WTC11 (cell line): ENCODE measurements at regions not wholly inside any gene's neighbourhood (a gene's known extent, or its start where the extent isn't known, plus 50 kb on each side); places are given as distances from the start of the nearest gene placed in this dataset.

Experiments
- ATAC-seq: fragments of 200-7000 bp; cut with Tn5 transposase; 2 replicates; pipeline ENCODE4 v1.10.0; 2021; ENCODE audit warnings: mild to moderate bottlenecking, moderate library complexity
- CTCF ChIA-PET: fragments of 300-600 bp; sonication (Branson Sonifier 250); formaldehyde crosslinking; loops from one replicate; lab custom pipeline; 2021; ENCODE audit warnings: antibody characterized with exemption; lab: Charles Lee
- POLR2A ChIA-PET: fragments of 350-600 bp; sonication (Branson Sonifier 250); formaldehyde crosslinking; loops from one replicate; lab custom pipeline; 2021; ENCODE audit warnings: antibody characterized with exemption; lab: Charles Lee
- DNase-seq: peaks from one replicate; pipeline ENCODE4 v3.0.0; 2021; ENCODE audit warnings: low spot score
- H3K27ac Mint-ChIP-seq: 2 replicates; pipeline ENCODE4 v1.8.0; 2021; ENCODE audit warnings: mixed read lengths
- H3K27me3 Mint-ChIP-seq: 2 replicates; pipeline ENCODE4 v1.8.0; 2021; ENCODE audit warnings: low read depth, mild to moderate bottlenecking, moderate library complexity, mixed read lengths
- H3K36me3 Mint-ChIP-seq: 2 replicates; pipeline ENCODE4 v1.8.0; 2021; ENCODE audit warnings: mixed read lengths
- H3K4me1 Mint-ChIP-seq: 2 replicates; pipeline ENCODE4 v1.8.0; 2022; ENCODE audit warnings: mixed read lengths
- H3K4me3 Mint-ChIP-seq: 2 replicates; pipeline ENCODE4 v1.8.0; 2021; ENCODE audit warnings: mild to moderate bottlenecking, moderate library complexity, mixed read lengths
- H3K9me3 Mint-ChIP-seq: 2 replicates; pipeline ENCODE4 v1.8.0; 2021; ENCODE audit warnings: mixed read lengths
- CBFB ChIP-seq: sonication (generic); formaldehyde crosslinking; IDR thresholded peaks from 2 replicates; pipeline ENCODE4 v1.8.1; 2022; ENCODE audit warnings: mild to moderate bottlenecking, low read depth, missing genetic modification reagents
- CREB1 ChIP-seq: sonication (generic); formaldehyde crosslinking; IDR thresholded peaks from 2 replicates; pipeline ENCODE4 v1.8.0; 2023; ENCODE audit warnings: mild to moderate bottlenecking, missing genetic modification reagents
- CREM ChIP-seq: sonication (generic); formaldehyde crosslinking; IDR thresholded peaks from 2 replicates; pipeline ENCODE4 v1.8.1; 2022; ENCODE audit warnings: mild to moderate bottlenecking, missing genetic modification reagents, moderate library complexity
- MYBL2 ChIP-seq: sonication (generic); formaldehyde crosslinking; IDR thresholded peaks from 2 replicates; pipeline ENCODE4 v1.8.1; 2023; ENCODE audit warnings: mild to moderate bottlenecking, moderate library complexity, missing genetic modification reagents
- SMAD3 ChIP-seq: sonication (generic); formaldehyde crosslinking; IDR thresholded peaks from 2 replicates; pipeline ENCODE4 v1.8.0; 2022; ENCODE audit warnings: missing genetic modification reagents, mild to moderate bottlenecking, borderline replicate concordance
- SMAD4 ChIP-seq: sonication (generic); formaldehyde crosslinking; IDR thresholded peaks from 2 replicates; pipeline ENCODE4 v1.8.0; 2022; ENCODE audit warnings: mild to moderate bottlenecking, missing genetic modification reagents
- SP1 ChIP-seq: sonication (generic); formaldehyde crosslinking; conservative IDR thresholded peaks from 2 replicates; pipeline ENCODE4 v1.8.1; 2022; ENCODE audit warnings: missing genetic modification reagents
- TP53 ChIP-seq: sonication (generic); formaldehyde crosslinking; IDR thresholded peaks from 2 replicates; pipeline ENCODE4 v1.8.1; 2023; ENCODE audit warnings: mild to moderate bottlenecking, missing genetic modification reagents
- ZBTB21 ChIP-seq: sonication (generic); formaldehyde crosslinking; IDR thresholded peaks from 2 replicates; pipeline ENCODE4 v1.8.1; 2023; ENCODE audit warnings: mild to moderate bottlenecking, missing genetic modification reagents, borderline replicate concordance
- ZNF121 ChIP-seq: sonication (generic); formaldehyde crosslinking; IDR thresholded peaks from 2 replicates; pipeline ENCODE4 v1.8.0; 2023; ENCODE audit warnings: missing genetic modification reagents
- ZNF232 ChIP-seq: sonication (generic); formaldehyde crosslinking; IDR thresholded peaks from 2 replicates; pipeline ENCODE4 v1.8.0; 2022; ENCODE audit warnings: mild to moderate bottlenecking, missing genetic modification reagents
- ZNF416 ChIP-seq: fragments of 250-450 bp; sonication (Bioruptor Pico); IDR thresholded peaks from 2 replicates; pipeline ENCODE4 v1.9.0; 2021; ENCODE audit warnings: mild to moderate bottlenecking, inconsistent platforms
- TF ChIP-seq, protein P1 (sequence below): sonication (generic); formaldehyde crosslinking; IDR thresholded peaks from 2 replicates; pipeline ENCODE4 v1.8.1; 2023; ENCODE audit warnings: mild to moderate bottlenecking, missing genetic modification reagents
- TF ChIP-seq, protein P2 (sequence below): sonication (generic); formaldehyde crosslinking; IDR thresholded peaks from 2 replicates; pipeline ENCODE4 v1.8.0; 2023; ENCODE audit warnings: mild to moderate bottlenecking, missing genetic modification reagents
- TF ChIP-seq, protein P3 (sequence below): fragments of 250-450 bp; sonication (Bioruptor Pico); IDR thresholded peaks from 2 replicates; pipeline ENCODE4 v1.9.0; 2021; ENCODE audit warnings: mild to moderate bottlenecking, borderline replicate concordance
- TF ChIP-seq, protein P4 (sequence below): sonication (generic); formaldehyde crosslinking; IDR thresholded peaks from 2 replicates; pipeline ENCODE4 v1.8.0; 2023; ENCODE audit warnings: missing genetic modification reagents, mild to moderate bottlenecking, borderline replicate concordance
- TF ChIP-seq, protein P5 (sequence below): sonication (generic); formaldehyde crosslinking; conservative IDR thresholded peaks from 2 replicates; pipeline ENCODE4 v1.8.1; 2022; ENCODE audit warnings: mild to moderate bottlenecking, missing genetic modification reagents

DNA sequence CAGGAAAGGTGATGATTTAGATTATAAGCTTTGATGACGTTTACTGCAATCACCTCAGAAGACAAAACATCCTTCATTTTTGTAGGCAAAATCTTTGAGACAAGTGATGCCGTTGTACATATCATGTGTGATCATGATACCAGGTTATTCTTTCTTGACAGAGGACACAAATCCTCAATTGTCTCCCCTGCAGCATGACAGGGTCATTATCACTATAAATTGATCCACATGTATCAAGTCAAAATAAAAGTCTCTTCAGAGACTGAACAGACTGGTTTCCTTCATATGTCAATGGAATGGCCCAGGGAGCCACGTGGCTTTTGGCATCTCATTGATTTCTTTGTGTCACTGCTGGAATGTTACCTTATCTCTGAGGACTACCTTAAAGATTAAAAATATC lies 995.7 kb downstream of the FLRT2 start:
- ChIA-PET POLR2A (no interaction called here), CTCF (no interaction called here)
- Mint-ChIP-seq H3K36me3 (no peaks in the 10 kb centered on the region), H3K4me3 (no peak overlapping the region), H3K27ac (no peak overlapping the region), H3K4me1 (no peaks in the 10 kb centered on the region), H3K9me3 (no peaks in the 10 kb centered on the region), H3K27me3 (no peaks in the 10 kb centered on the region)
- no peak for TF ChIP-seq SMAD3 (CRISPR knock-in tag)
- TF ChIP-seq, protein P1, sequence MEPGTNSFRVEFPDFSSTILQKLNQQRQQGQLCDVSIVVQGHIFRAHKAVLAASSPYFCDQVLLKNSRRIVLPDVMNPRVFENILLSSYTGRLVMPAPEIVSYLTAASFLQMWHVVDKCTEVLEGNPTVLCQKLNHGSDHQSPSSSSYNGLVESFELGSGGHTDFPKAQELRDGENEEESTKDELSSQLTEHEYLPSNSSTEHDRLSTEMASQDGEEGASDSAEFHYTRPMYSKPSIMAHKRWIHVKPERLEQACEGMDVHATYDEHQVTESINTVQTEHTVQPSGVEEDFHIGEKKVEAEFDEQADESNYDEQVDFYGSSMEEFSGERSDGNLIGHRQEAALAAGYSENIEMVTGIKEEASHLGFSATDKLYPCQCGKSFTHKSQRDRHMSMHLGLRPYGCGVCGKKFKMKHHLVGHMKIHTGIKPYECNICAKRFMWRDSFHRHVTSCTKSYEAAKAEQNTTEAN: no peak
- TF ChIP-seq, protein P2, sequence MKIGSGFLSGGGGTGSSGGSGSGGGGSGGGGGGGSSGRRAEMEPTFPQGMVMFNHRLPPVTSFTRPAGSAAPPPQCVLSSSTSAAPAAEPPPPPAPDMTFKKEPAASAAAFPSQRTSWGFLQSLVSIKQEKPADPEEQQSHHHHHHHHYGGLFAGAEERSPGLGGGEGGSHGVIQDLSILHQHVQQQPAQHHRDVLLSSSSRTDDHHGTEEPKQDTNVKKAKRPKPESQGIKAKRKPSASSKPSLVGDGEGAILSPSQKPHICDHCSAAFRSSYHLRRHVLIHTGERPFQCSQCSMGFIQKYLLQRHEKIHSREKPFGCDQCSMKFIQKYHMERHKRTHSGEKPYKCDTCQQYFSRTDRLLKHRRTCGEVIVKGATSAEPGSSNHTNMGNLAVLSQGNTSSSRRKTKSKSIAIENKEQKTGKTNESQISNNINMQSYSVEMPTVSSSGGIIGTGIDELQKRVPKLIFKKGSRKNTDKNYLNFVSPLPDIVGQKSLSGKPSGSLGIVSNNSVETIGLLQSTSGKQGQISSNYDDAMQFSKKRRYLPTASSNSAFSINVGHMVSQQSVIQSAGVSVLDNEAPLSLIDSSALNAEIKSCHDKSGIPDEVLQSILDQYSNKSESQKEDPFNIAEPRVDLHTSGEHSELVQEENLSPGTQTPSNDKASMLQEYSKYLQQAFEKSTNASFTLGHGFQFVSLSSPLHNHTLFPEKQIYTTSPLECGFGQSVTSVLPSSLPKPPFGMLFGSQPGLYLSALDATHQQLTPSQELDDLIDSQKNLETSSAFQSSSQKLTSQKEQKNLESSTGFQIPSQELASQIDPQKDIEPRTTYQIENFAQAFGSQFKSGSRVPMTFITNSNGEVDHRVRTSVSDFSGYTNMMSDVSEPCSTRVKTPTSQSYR (CRISPR knock-in tag): no peak
- TF ChIP-seq, protein P3, sequence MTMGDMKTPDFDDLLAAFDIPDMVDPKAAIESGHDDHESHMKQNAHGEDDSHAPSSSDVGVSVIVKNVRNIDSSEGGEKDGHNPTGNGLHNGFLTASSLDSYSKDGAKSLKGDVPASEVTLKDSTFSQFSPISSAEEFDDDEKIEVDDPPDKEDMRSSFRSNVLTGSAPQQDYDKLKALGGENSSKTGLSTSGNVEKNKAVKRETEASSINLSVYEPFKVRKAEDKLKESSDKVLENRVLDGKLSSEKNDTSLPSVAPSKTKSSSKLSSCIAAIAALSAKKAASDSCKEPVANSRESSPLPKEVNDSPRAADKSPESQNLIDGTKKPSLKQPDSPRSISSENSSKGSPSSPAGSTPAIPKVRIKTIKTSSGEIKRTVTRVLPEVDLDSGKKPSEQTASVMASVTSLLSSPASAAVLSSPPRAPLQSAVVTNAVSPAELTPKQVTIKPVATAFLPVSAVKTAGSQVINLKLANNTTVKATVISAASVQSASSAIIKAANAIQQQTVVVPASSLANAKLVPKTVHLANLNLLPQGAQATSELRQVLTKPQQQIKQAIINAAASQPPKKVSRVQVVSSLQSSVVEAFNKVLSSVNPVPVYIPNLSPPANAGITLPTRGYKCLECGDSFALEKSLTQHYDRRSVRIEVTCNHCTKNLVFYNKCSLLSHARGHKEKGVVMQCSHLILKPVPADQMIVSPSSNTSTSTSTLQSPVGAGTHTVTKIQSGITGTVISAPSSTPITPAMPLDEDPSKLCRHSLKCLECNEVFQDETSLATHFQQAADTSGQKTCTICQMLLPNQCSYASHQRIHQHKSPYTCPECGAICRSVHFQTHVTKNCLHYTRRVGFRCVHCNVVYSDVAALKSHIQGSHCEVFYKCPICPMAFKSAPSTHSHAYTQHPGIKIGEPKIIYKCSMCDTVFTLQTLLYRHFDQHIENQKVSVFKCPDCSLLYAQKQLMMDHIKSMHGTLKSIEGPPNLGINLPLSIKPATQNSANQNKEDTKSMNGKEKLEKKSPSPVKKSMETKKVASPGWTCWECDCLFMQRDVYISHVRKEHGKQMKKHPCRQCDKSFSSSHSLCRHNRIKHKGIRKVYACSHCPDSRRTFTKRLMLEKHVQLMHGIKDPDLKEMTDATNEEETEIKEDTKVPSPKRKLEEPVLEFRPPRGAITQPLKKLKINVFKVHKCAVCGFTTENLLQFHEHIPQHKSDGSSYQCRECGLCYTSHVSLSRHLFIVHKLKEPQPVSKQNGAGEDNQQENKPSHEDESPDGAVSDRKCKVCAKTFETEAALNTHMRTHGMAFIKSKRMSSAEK (CRISPR knock-in tag): no peak
- TF ChIP-seq TP53 (CRISPR knock-in tag): no peak
- no peak for TF ChIP-seq ZNF416 (CRISPR knock-in tag)
- TF ChIP-seq ZNF121 (CRISPR knock-in tag): no peak
- TF ChIP-seq, protein P4, sequence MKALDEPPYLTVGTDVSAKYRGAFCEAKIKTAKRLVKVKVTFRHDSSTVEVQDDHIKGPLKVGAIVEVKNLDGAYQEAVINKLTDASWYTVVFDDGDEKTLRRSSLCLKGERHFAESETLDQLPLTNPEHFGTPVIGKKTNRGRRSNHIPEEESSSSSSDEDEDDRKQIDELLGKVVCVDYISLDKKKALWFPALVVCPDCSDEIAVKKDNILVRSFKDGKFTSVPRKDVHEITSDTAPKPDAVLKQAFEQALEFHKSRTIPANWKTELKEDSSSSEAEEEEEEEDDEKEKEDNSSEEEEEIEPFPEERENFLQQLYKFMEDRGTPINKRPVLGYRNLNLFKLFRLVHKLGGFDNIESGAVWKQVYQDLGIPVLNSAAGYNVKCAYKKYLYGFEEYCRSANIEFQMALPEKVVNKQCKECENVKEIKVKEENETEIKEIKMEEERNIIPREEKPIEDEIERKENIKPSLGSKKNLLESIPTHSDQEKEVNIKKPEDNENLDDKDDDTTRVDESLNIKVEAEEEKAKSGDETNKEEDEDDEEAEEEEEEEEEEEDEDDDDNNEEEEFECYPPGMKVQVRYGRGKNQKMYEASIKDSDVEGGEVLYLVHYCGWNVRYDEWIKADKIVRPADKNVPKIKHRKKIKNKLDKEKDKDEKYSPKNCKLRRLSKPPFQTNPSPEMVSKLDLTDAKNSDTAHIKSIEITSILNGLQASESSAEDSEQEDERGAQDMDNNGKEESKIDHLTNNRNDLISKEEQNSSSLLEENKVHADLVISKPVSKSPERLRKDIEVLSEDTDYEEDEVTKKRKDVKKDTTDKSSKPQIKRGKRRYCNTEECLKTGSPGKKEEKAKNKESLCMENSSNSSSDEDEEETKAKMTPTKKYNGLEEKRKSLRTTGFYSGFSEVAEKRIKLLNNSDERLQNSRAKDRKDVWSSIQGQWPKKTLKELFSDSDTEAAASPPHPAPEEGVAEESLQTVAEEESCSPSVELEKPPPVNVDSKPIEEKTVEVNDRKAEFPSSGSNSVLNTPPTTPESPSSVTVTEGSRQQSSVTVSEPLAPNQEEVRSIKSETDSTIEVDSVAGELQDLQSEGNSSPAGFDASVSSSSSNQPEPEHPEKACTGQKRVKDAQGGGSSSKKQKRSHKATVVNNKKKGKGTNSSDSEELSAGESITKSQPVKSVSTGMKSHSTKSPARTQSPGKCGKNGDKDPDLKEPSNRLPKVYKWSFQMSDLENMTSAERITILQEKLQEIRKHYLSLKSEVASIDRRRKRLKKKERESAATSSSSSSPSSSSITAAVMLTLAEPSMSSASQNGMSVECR (CRISPR knock-in tag): no peak
- TF ChIP-seq, protein P5, sequence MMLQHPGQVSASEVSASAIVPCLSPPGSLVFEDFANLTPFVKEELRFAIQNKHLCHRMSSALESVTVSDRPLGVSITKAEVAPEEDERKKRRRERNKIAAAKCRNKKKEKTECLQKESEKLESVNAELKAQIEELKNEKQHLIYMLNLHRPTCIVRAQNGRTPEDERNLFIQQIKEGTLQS (CRISPR knock-in tag): no peak
- no peak for TF ChIP-seq CBFB (CRISPR knock-in tag)
- no peak for TF ChIP-seq MYBL2
- TF ChIP-seq CREM: no peak
- no peak for TF ChIP-seq SMAD4 (CRISPR knock-in tag)
- TF ChIP-seq ZNF232 (CRISPR knock-in tag): no peak
- no peak for TF ChIP-seq SP1
- no peak for TF ChIP-seq CREB1
- TF ChIP-seq ZBTB21 (CRISPR knock-in tag): no peak
- TF ChIP-seq, all 79 proteins: peak for 0
- ATAC-seq: no peak
- no peak for DNase-seq
